HG02970 (cell line): ENCODE measurements at regions not wholly inside any gene's neighbourhood (a gene's known extent, or its start where the extent isn't known, plus 50 kb on each side); places are given as distances from the start of the nearest gene placed in this dataset.
"Not testable (repeated sequence)": the region's sequence is repeated elsewhere in the genome, so short reads cannot be mapped to it uniquely, and the experiment has no call there.

ENCODE experiments used
- ATAC-seq: cut with Tn5 transposase; IDR thresholded peaks from one replicate; pipeline ENCODE4 v1.9.1; 2021; ENCODE audit warnings: mild to moderate bottlenecking, moderate library complexity, moderate number of reproducible peaks; ENCODE audit not compliant: unreplicated experiment, low FRiP score

- ATAC-seq = no peak
Observed at GRCh38 chr16:13611596-13611995, 308.4 kb upstream of the ERCC4 start.

- no peak for ATAC-seq
Observed at GRCh38 chr16:13612623-13613022, 307.3 kb upstream of the ERCC4 start.

GRCh38 chr16:13613165-13613564, 306.8 kb upstream of the ERCC4 start:
- ATAC-seq = no peak

GRCh38 chr16:13621639-13622038, 298.3 kb upstream of the ERCC4 start:
- ATAC-seq = no peak

- ATAC-seq = no peak
Observed at GRCh38 chr16:13628156-13628555, 291.8 kb upstream of the ERCC4 start.

GRCh38 chr16:13629704-13630103, 290.2 kb upstream of the ERCC4 start:
- ATAC-seq = no peak

- no peak for ATAC-seq
Observed at GRCh38 chr16:13630374-13630773, 289.6 kb upstream of the ERCC4 start.

GRCh38 chr16:13631213-13631767, 288.7 kb upstream of the ERCC4 start:
- no peak for ATAC-seq

- ATAC-seq = no peak
Observed at GRCh38 chr16:13631916-13632315, 288.0 kb upstream of the ERCC4 start.

GRCh38 chr16:13632504-13632903, 287.4 kb upstream of the ERCC4 start:
- not testable (repeated sequence) for ATAC-seq

- no peak for ATAC-seq
Observed at GRCh38 chr16:13633391-13633861, 286.5 kb upstream of the ERCC4 start.

- ATAC-seq = no peak
Observed at GRCh38 chr16:13634253-13634652, 285.7 kb upstream of the ERCC4 start.

- no peak for ATAC-seq
Observed at GRCh38 chr16:13634959-13635358, 285.0 kb upstream of the ERCC4 start.

- ATAC-seq = no peak
Observed at GRCh38 chr16:13638218-13638617, 281.7 kb upstream of the ERCC4 start.

- ATAC-seq = no peak
Observed at GRCh38 chr16:13643412-13643811, 276.5 kb upstream of the ERCC4 start.

GRCh38 chr16:13645601-13646245, 274.2 kb upstream of the ERCC4 start:
- ATAC-seq = no peak

GRCh38 chr16:13660807-13661206, 259.1 kb upstream of the ERCC4 start:
- no peak for ATAC-seq

GRCh38 chr16:13665876-13666275, 254.1 kb upstream of the ERCC4 start:
- ATAC-seq = no peak

- ATAC-seq = no peak
Observed at GRCh38 chr16:13672196-13672595, 247.8 kb upstream of the ERCC4 start.

GRCh38 chr16:13680021-13680889, 239.7 kb upstream of the ERCC4 start:
- no peak for ATAC-seq

- ATAC-seq = no peak
Observed at GRCh38 chr16:13684819-13685563, 235.0 kb upstream of the ERCC4 start.
